ENCODE measurements at regions not wholly inside any gene's neighbourhood (a gene's known extent, or its start where the extent isn't known, plus 50 kb on each side); places are given as distances from the start of the nearest gene placed in this dataset.

DNA sequence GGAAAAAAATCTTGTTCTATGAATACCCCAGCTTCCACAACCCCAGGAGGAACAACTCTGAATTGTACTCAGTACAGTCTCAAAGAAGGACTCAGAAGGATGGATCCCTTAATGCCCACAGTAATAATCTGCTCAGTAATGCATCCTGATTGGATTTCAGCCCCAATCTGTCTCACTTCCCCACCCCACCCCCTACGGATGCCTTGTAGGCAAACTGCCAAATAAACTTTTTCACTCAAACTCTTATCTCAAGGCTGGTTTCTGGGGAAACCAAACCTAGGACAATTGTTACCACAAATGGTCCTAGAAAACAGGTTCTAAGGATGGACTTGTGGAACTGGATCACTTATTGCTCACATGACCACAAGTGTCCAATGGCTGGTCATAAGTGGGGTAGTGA lies 1021.8 kb upstream of the INTU start:
- DNase-seq (ENCODE audit: low read depth), result no peak
- Histone ChIP-seq H3K9ac (ENCODE audit: low read length) (no peak overlapping the region), H3K79me2 (ENCODE audit: insufficient read depth, low read length) (no peaks in the 10 kb centered on the region), H3K4me3 (ENCODE audit: insufficient read depth, low read depth, low read length) (no peak overlapping the region), H3K4me2 (ENCODE audit: low read length) (no peak overlapping the region), H3K4me1 (ENCODE audit: insufficient read depth, low read length) (no peaks in the 10 kb centered on the region), H3K27ac (ENCODE audit: low read depth, low read length) (no peak overlapping the region), H3K36me3 (ENCODE audit: insufficient read depth, low read length) (no peaks in the 10 kb centered on the region), H4K20me1 (ENCODE audit: insufficient read depth, low read length) (no peaks in the 10 kb centered on the region), H3K9me3 (ENCODE audit: insufficient read depth, low read depth, low read length) (no peaks in the 10 kb centered on the region), H3K27me3 (ENCODE audit: insufficient read depth, low read length) (no peaks in the 10 kb centered on the region), H2AFZ (ENCODE audit: low read depth, low read length) (no peak overlapping the region)
- no peaks in the 10 kb centered on the region for H3K27me3 Mint-ChIP-seq (ENCODE audit: low read depth, unreplicated experiment)
- no peak for TF ChIP-seq CTCF (IDR thresholded peaks at IDR 0.05; ENCODE audit: insufficient read depth, low read depth, low read length)
- no peak for TF ChIP-seq EZH2 (IDR thresholded peaks at IDR 0.05; ENCODE audit: insufficient read depth, low read length)
- no peak overlapping the region for H3K4me3 Mint-ChIP-seq (ENCODE audit: unreplicated experiment)
- H3K27ac Mint-ChIP-seq (ENCODE audit: unreplicated experiment), result no peak overlapping the region
- H3K9me3 Mint-ChIP-seq (ENCODE audit: unreplicated experiment), result no peaks in the 10 kb centered on the region
- FAIRE-seq, result no peak
- no peaks in the 10 kb centered on the region for H3K36me3 Mint-ChIP-seq (ENCODE audit: low read depth, unreplicated experiment)
- H3K4me1 Mint-ChIP-seq (ENCODE audit: low read depth, unreplicated experiment), result no peaks in the 10 kb centered on the region

DNA sequence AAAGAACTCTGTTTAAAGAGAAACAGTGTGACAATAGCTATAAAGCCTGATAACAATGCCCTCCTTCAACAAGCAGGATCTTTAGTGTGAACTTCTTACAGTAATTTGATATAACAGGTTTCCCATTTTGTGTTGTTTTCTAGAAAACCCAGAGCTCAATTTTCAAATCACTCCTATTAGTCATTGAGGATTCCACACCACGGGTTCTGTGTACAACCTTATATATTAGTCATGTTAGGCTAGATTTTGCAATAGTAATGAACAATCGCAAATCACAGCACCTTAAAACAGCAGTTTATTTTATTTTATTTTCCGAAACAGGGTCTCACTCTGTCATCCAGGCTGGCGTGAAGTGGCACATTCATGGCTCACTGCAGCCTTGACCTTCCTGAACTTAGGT lies 1020.9 kb upstream of the INTU start:
- DNase-seq (ENCODE audit: low read depth), result peak; percentile 34
- H3K4me3 Mint-ChIP-seq (ENCODE audit: unreplicated experiment), result no peak overlapping the region
- H3K4me3 ChIP-seq (ENCODE audit: insufficient read depth, low read depth, low read length), result no peak overlapping the region
- no peaks in the 10 kb centered on the region for H3K27me3 ChIP-seq (ENCODE audit: insufficient read depth, low read length)
- H3K4me1 Mint-ChIP-seq (ENCODE audit: low read depth, unreplicated experiment), result no peaks in the 10 kb centered on the region
- no peak overlapping the region for H3K27ac ChIP-seq (ENCODE audit: low read depth, low read length)
- FAIRE-seq, result no peak
- H3K27ac Mint-ChIP-seq (ENCODE audit: unreplicated experiment), result no peak overlapping the region
- no peaks in the 10 kb centered on the region for H3K36me3 Mint-ChIP-seq (ENCODE audit: low read depth, unreplicated experiment)
- no peaks in the 10 kb centered on the region for H3K9me3 ChIP-seq (ENCODE audit: insufficient read depth, low read depth, low read length)
- TF ChIP-seq EZH2 (IDR thresholded peaks at IDR 0.05; ENCODE audit: insufficient read depth, low read length) (no peak), CTCF (IDR thresholded peaks at IDR 0.05; ENCODE audit: insufficient read depth, low read depth, low read length) (no peak)
- no peaks in the 10 kb centered on the region for H3K4me1 ChIP-seq (ENCODE audit: insufficient read depth, low read length)
- H3K79me2 ChIP-seq (ENCODE audit: insufficient read depth, low read length), result no peaks in the 10 kb centered on the region
- no peaks in the 10 kb centered on the region for H3K27me3 Mint-ChIP-seq (ENCODE audit: low read depth, unreplicated experiment)
- no peak overlapping the region for H3K4me2 ChIP-seq (ENCODE audit: low read length)
- no peaks in the 10 kb centered on the region for H4K20me1 ChIP-seq (ENCODE audit: insufficient read depth, low read length)
- H3K36me3 ChIP-seq (ENCODE audit: insufficient read depth, low read length), result no peaks in the 10 kb centered on the region
- no peak overlapping the region for H2AFZ ChIP-seq (ENCODE audit: low read depth, low read length)
- H3K9ac ChIP-seq (ENCODE audit: low read length), result no peak overlapping the region
- H3K9me3 Mint-ChIP-seq (ENCODE audit: unreplicated experiment), result no peaks in the 10 kb centered on the region

- H2AFZ ChIP-seq (ENCODE audit: low read depth, low read length), result no peak overlapping the region
- TF ChIP-seq EZH2 (IDR thresholded peaks at IDR 0.05; ENCODE audit: insufficient read depth, low read length), result no peak
- TF ChIP-seq CTCF (IDR thresholded peaks at IDR 0.05; ENCODE audit: insufficient read depth, low read depth, low read length), result no peak
- DNase-seq (ENCODE audit: low read depth) (no peak), FAIRE-seq (no peak)
- no peaks in the 10 kb centered on the region for H3K9me3 ChIP-seq (ENCODE audit: insufficient read depth, low read depth, low read length)
- H3K79me2 ChIP-seq (ENCODE audit: insufficient read depth, low read length), result no peaks in the 10 kb centered on the region
- Mint-ChIP-seq H3K4me3 (ENCODE audit: unreplicated experiment) (no peak overlapping the region), H3K27ac (ENCODE audit: unreplicated experiment) (no peak overlapping the region), H3K27me3 (ENCODE audit: low read depth, unreplicated experiment) (no peaks in the 10 kb centered on the region), H3K9me3 (ENCODE audit: unreplicated experiment) (no peaks in the 10 kb centered on the region), H3K36me3 (ENCODE audit: low read depth, unreplicated experiment) (no peaks in the 10 kb centered on the region), H3K4me1 (ENCODE audit: low read depth, unreplicated experiment) (no peaks in the 10 kb centered on the region)
- H3K4me2 ChIP-seq (ENCODE audit: low read length), result no peak overlapping the region
- H4K20me1 ChIP-seq (ENCODE audit: insufficient read depth, low read length), result no peaks in the 10 kb centered on the region
- no peak overlapping the region for H3K4me3 ChIP-seq (ENCODE audit: insufficient read depth, low read depth, low read length)
- H3K9ac ChIP-seq (ENCODE audit: low read length), result no peak overlapping the region
- H3K4me1 ChIP-seq (ENCODE audit: insufficient read depth, low read length), result no peaks in the 10 kb centered on the region
- H3K27me3 ChIP-seq (ENCODE audit: insufficient read depth, low read length), result no peaks in the 10 kb centered on the region
- no peak overlapping the region for H3K27ac ChIP-seq (ENCODE audit: low read depth, low read length)
- H3K36me3 ChIP-seq (ENCODE audit: insufficient read depth, low read length), result no peaks in the 10 kb centered on the region
These were observed 1018.4 kb upstream of the INTU start for GRCh38 chr4:126614356-126614855.
